GM12878 (cell line): ENCODE measurements at regions not wholly inside any gene's neighbourhood (a gene's known extent, or its start where the extent isn't known, plus 50 kb on each side); places are given as distances from the start of the nearest gene placed in this dataset.

Source experiments
- ATAC-seq: fragments of 200-7000 bp; cut with Tn5 transposase; 3 replicates; pipeline ENCODE4 v1.9.1; 2020; ENCODE audit warnings: mild to moderate bottlenecking, moderate library complexity
- BruUV-seq: library from RNA; stranded (reverse); fragments of 400-500 nt; replicated peaks from 2 replicates; lab custom pipeline; 2021; lab: Mats Ljungman, UMichigan
- CTCF ChIA-PET: fragments of 300-600 bp; sonication (Branson Sonifier 250); formaldehyde crosslinking; extraction: SDS; loops from one replicate; lab custom pipeline; 2021; ENCODE audit warnings: inconsistent platforms; lab: Yijun Ruan, JAX
- POLR2A ChIA-PET: fragments of 350-600 bp; formaldehyde crosslinking; extraction: SDS; loops from one replicate; lab custom pipeline; 2021; ENCODE audit warnings: inconsistent platforms; lab: Charles Lee
- RAD21 ChIA-PET: fragments of 300-600 bp; sonication (Branson Sonifier 250); formaldehyde crosslinking; loops from one replicate; lab custom pipeline; 2023; ENCODE audit warnings: antibody characterized with exemption; ENCODE audit not compliant: unreplicated experiment; lab: Charles Lee
- SMC1A ChIA-PET: fragments of 300-600 bp; sonication (Branson Sonifier 250); formaldehyde crosslinking; loops from one replicate; lab custom pipeline; 2023; ENCODE audit not compliant: unreplicated experiment, uncharacterized antibody; lab: Charles Lee
- DNase-seq: peaks from one replicate; pipeline ENCODE4 v3.0.0-alpha.2; 2011; ENCODE audit warnings: low read depth, low spot score
- FAIRE-seq: peaks from 3 replicates; lab custom pipeline; 2011; peaks lifted over from hg19 to GRCh38; lab: Jason Lieb, UNC
- H2AFZ ChIP-seq: 2 replicates; pipeline ENCODE4 v1.6.0; 2011; ENCODE audit warnings: low read depth, low read length, control low read depth; ENCODE audit not compliant: control insufficient read depth
- H3K27ac ChIP-seq: 2 replicates; pipeline ENCODE4 v1.5.1; 2011; ENCODE audit warnings: control low read depth; ENCODE audit not compliant: control insufficient read depth, insufficient read depth
- H3K27me3 ChIP-seq, 2 experiments: replicated peaks in 1 of 2; 2 replicates each; pipeline versions ENCODE4 v1.6.0 to v1.6.1; 2011; ENCODE audit warnings: low read length in 1 of 2; ENCODE audit not compliant: control insufficient read depth in 2 of 2, insufficient read depth in 2 of 2
- H3K36me3 ChIP-seq, 2 experiments: 2 replicates each; pipeline ENCODE4 v1.5.1; 2011; ENCODE audit warnings: low read length in 1 of 2; ENCODE audit not compliant: control insufficient read depth in 2 of 2, insufficient read depth in 2 of 2
- H3K4me1 ChIP-seq: 2 replicates; pipeline ENCODE4 v1.6.1; 2011; ENCODE audit warnings: mild to moderate bottlenecking, low read length, moderate library complexity, mixed read lengths; ENCODE audit not compliant: control insufficient read depth, insufficient read depth
- H3K4me2 ChIP-seq: 2 replicates; pipeline ENCODE4 v1.6.0; 2011; ENCODE audit warnings: control low read depth; ENCODE audit not compliant: control insufficient read depth, insufficient read depth
- H3K4me3 ChIP-seq: fragments of 200-600 bp; sonication (generic); 2 replicates; pipeline ENCODE4 v1.5.1; 2016
- H3K79me2 ChIP-seq: 2 replicates; pipeline ENCODE4 v1.6.0; 2011; ENCODE audit warnings: low read length; ENCODE audit not compliant: control insufficient read depth, insufficient read depth
- H3K9ac ChIP-seq: 2 replicates; pipeline ENCODE4 v1.8.0; 2011; ENCODE audit warnings: low read length, control low read depth, mixed read lengths; ENCODE audit not compliant: control insufficient read depth, insufficient read depth
- H3K9me3 ChIP-seq: replicated peaks from 3 replicates; pipeline ENCODE4 v1.5.1; 2011; ENCODE audit warnings: mild to moderate bottlenecking, low read length; ENCODE audit not compliant: control insufficient read depth, insufficient read depth
- H4K20me1 ChIP-seq: 2 replicates; pipeline ENCODE4 v1.6.0; 2011; ENCODE audit not compliant: control insufficient read depth, insufficient read depth
- ATF2 ChIP-seq: IDR thresholded peaks from 2 replicates; pipeline ENCODE4 v1.6.1; 2012; ENCODE audit warnings: low read length, inconsistent platforms
- CEBPZ ChIP-seq: fragments of 150-350 bp; IDR thresholded peaks from 2 replicates; pipeline ENCODE4 v1.6.1; 2016; ENCODE audit warnings: low read depth, low read length
- CHD2 ChIP-seq: IDR thresholded peaks from 2 replicates; pipeline ENCODE4 v1.6.1; 2011; ENCODE audit warnings: low read depth, low read length, improper control_type of control experiment, borderline replicate concordance
- DPF2 ChIP-seq: fragments of 450-650 bp; IDR thresholded peaks from 2 replicates; pipeline ENCODE4 v1.6.1; 2017; ENCODE audit warnings: mild to moderate bottlenecking
- FOXM1 ChIP-seq: IDR thresholded peaks from 2 replicates; pipeline ENCODE4 v1.6.1; 2012; ENCODE audit warnings: low read depth, mild to moderate bottlenecking, inconsistent platforms, low read length, moderate library complexity
- GATAD2B ChIP-seq: fragments of 450-650 bp; conservative IDR thresholded peaks from 2 replicates; pipeline ENCODE4 v1.6.1; 2017; ENCODE audit warnings: low read depth, mild to moderate bottlenecking, moderate library complexity
- IRF5 ChIP-seq: fragments of 450-650 bp; IDR thresholded peaks from 2 replicates; pipeline ENCODE4 v1.6.1; 2017; ENCODE audit warnings: borderline replicate concordance
- MEF2A ChIP-seq: IDR thresholded peaks from 2 replicates; pipeline ENCODE4 v1.6.1; 2011; ENCODE audit warnings: low read depth, mild to moderate bottlenecking, low read length, moderate library complexity; ENCODE audit not compliant: insufficient read depth
- MTA2 ChIP-seq: fragments of 450-650 bp; IDR thresholded peaks from 2 replicates; pipeline ENCODE4 v1.6.1; 2016; ENCODE audit warnings: low read depth, mild to moderate bottlenecking, moderate library complexity
- RB1 ChIP-seq: fragments of 450-650 bp; formaldehyde crosslinking; IDR thresholded peaks from 2 replicates; pipeline ENCODE4 v1.6.1; 2017; ENCODE audit warnings: mild to moderate bottlenecking, borderline replicate concordance
- RELA ChIP-seq: fragments of 450-650 bp; IDR thresholded peaks from 2 replicates; pipeline ENCODE4 v1.8.0; 2014; ENCODE audit warnings: borderline replicate concordance; ENCODE audit not compliant: partially characterized antibody
- USF2 ChIP-seq: IDR thresholded peaks from 2 replicates; pipeline ENCODE4 v1.6.1; 2011; ENCODE audit warnings: low read depth, low read length, improper control_type of control experiment, borderline replicate concordance
- WRNIP1 ChIP-seq: IDR thresholded peaks from 2 replicates; pipeline ENCODE4 v1.6.1; 2011; ENCODE audit warnings: low read depth, low read length, improper control_type of control experiment, borderline replicate concordance
- in situ Hi-C: fragments of 300-500 bp; cut with MboI; formaldehyde crosslinking; loops from 9 replicates; pipeline ENCODE4 v1.14.3; 2018; ENCODE audit warnings: mixed read lengths
- intact Hi-C: fragments of 100-400 bp; cut with micrococcal nuclease; formaldehyde crosslinking; loops from one replicate; pipeline ENCODE4 v1.14.2; 2022; ENCODE audit not compliant: unreplicated experiment

GRCh38 chr2:78568782-78569373 is 456.6 kb upstream of the REG3G start (continued):
- TF ChIP-seq MEF2A (no peak), MTA2 (no peak), DPF2 (no peak), RB1 (no peak), IRF5 (no peak), CHD2 (no peak), WRNIP1 (no peak), CEBPZ (no peak)

- no peaks in the 10 kb centered on the region for H4K20me1 ChIP-seq
- H3K4me2 ChIP-seq, result no peak overlapping the region
- intact Hi-C loops (no loop called here), in situ Hi-C loops (no loop called here)
- H3K79me2 ChIP-seq, result no peaks in the 10 kb centered on the region
- no peaks in the 10 kb centered on the region for H3K9me3 ChIP-seq
- BruUV-seq, result no TSS peak
- no peaks in the 10 kb centered on the region for H3K27me3 ChIP-seq
- no peak overlapping the region for H3K27ac ChIP-seq
- no peak overlapping the region for H2AFZ ChIP-seq
- H3K9ac ChIP-seq, result no peak overlapping the region
- ChIA-PET CTCF (no interaction called here), RAD21 (no interaction called here), POLR2A (no interaction called here), SMC1A (no interaction called here)
- no peaks in the 10 kb centered on the region for H3K36me3 ChIP-seq
- DNase-seq (no peak), FAIRE-seq (no peak), ATAC-seq (no peak)
- no peak overlapping the region for H3K4me3 ChIP-seq
- no peaks in the 10 kb centered on the region for H3K4me1 ChIP-seq
- TF ChIP-seq FOXM1 (no peak), USF2 (no peak), CEBPZ (no peak), ATF2 (no peak), RELA (no peak), GATAD2B (no peak)
Measured at GRCh38 chr2:78576409-78576808, 449.1 kb upstream of the REG3G start.
